ENCODE measurements at regions not wholly inside any gene's neighbourhood (a gene's known extent, or its start where the extent isn't known, plus 50 kb on each side); places are given as distances from the start of the nearest gene placed in this dataset.

DNA sequence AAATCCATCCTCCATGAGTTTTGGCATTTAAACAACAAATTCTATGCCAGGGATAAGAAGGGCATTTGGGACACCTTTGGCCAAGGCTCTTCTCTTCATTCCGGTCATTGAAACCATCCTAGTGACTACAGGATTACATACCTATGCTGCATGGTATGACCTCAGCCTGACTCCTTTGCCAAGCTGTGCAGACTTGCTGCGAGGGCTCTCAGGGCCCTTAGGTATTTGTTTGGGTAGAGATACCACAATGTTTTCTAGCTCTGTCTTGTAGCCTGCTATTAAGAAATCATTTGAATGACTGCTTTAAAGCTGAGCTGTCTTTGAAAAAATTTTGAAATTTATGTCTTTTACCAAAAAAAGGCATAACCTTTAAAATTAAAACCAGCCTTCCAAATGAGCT is 749.8 kb upstream of the SGO1 start:
- Histone ChIP-seq H3K27ac (ENCODE audit: low read depth, low read length) (no peak overlapping the region), H3K4me2 (ENCODE audit: low read length) (no peak overlapping the region), H3K79me2 (ENCODE audit: insufficient read depth, low read length) (no peaks in the 10 kb centered on the region), H3K36me3 (ENCODE audit: control insufficient read depth in 1 of 2, insufficient read depth in 2 of 2, low read length in 2 of 2) (no peaks in the 10 kb centered on the region), H3K9me2 (ENCODE audit: insufficient read depth) (no peaks in the 10 kb centered on the region), H3K27me3 (ENCODE audit: insufficient read depth, low read length) (no peaks in the 10 kb centered on the region), H3K4me3 (replicated peaks in 1 of 2; ENCODE audit: low read depth in 1 of 2, low read length in 2 of 2) (no peak overlapping the region), H3K4me1 (ENCODE audit: control insufficient read depth in 1 of 2, insufficient read depth in 2 of 2, low read length in 2 of 2) (no peaks in the 10 kb centered on the region), H2AFZ (ENCODE audit: low read depth, low read length, poor library complexity, severe bottlenecking) (no peak overlapping the region), H3K9ac (ENCODE audit: low read length) (no peak overlapping the region), H3K9me3 (ENCODE audit: control insufficient read depth in 1 of 2, insufficient read depth in 1 of 2, low read depth in 1 of 2, low read length in 2 of 2) (peaks cover 11 to 22% of the 10 kb centered on the region in 2 experiments; a peak in 2 of 4 replicates), H4K20me1 (ENCODE audit: insufficient read depth) (no peaks in the 10 kb centered on the region)
- no TSS peak for BruUV-seq (replicated peaks)
- TF ChIP-seq, protein P1, sequence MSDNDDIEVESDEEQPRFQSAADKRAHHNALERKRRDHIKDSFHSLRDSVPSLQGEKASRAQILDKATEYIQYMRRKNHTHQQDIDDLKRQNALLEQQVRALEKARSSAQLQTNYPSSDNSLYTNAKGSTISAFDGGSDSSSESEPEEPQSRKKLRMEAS (IDR thresholded peaks at IDR 0.05), result no peak
- no peak for TF ChIP-seq ZFX (IDR thresholded peaks at IDR 0.05)
- no peak for ATAC-seq
- DNase-seq (ENCODE audit: low read depth, low spot score), result no peak
- ChIA-PET RAD21 (ENCODE audit: low non-redundant PET in 1 of 2, low total read pairs in 2 of 2, uncharacterized antibody in 2 of 2, unreplicated experiment in 2 of 2) (no interaction called here), CTCF (no interaction called here), POLR2A (no interaction called here)
- intact Hi-C loops (cut with micrococcal nuclease), result no loop called here

DNA sequence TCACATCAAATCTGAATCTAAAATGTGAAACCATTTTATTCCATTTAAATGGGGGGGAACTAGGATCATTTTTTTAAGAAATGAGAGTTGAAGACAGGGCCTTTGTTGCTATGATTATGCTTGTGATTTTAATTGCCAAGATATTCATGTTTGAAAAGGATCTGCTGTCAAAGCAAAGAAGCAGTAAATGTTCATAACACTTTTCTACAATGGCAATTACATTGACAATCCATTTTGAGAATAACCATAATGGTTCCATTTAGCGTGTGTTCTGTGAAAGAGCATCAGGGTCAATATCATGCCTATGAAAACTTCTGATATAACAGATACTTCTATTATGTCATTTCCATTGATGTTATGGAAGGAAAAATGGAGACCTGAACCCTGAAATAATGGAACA is 745.8 kb upstream of the SGO1 start:
- H3K4me1 ChIP-seq (ENCODE audit: control insufficient read depth in 1 of 2, insufficient read depth in 2 of 2, low read length in 2 of 2), result no peaks in the 10 kb centered on the region
- no peak overlapping the region for H3K27ac ChIP-seq (ENCODE audit: low read depth, low read length)
- no peak overlapping the region for H3K4me2 ChIP-seq (ENCODE audit: low read length)
- H4K20me1 ChIP-seq (ENCODE audit: insufficient read depth), result no peaks in the 10 kb centered on the region
- H3K79me2 ChIP-seq (ENCODE audit: insufficient read depth, low read length), result no peaks in the 10 kb centered on the region
- no peak overlapping the region for H3K4me3 ChIP-seq (replicated peaks in 1 of 2; ENCODE audit: low read depth in 1 of 2, low read length in 2 of 2)
- intact Hi-C loops (cut with micrococcal nuclease), result no loop called here
- no peaks in the 10 kb centered on the region for H3K27me3 ChIP-seq (ENCODE audit: insufficient read depth, low read length)
- no peak overlapping the region for H3K9ac ChIP-seq (ENCODE audit: low read length)
- ChIA-PET POLR2A (no interaction called here), CTCF (no interaction called here), RAD21 (ENCODE audit: low non-redundant PET in 1 of 2, low total read pairs in 2 of 2, uncharacterized antibody in 2 of 2, unreplicated experiment in 2 of 2) (no interaction called here)
- no peak for ATAC-seq
- peaks cover 4 to 25% of the 10 kb centered on the region in 2 experiments; a peak in 2 of 4 replicates for H3K9me3 ChIP-seq (ENCODE audit: control insufficient read depth in 1 of 2, insufficient read depth in 1 of 2, low read depth in 1 of 2, low read length in 2 of 2)
- H3K36me3 ChIP-seq (ENCODE audit: control insufficient read depth in 1 of 2, insufficient read depth in 2 of 2, low read length in 2 of 2), result no peaks in the 10 kb centered on the region
- no TSS peak for BruUV-seq (replicated peaks)
- no peaks in the 10 kb centered on the region for H3K9me2 ChIP-seq (ENCODE audit: insufficient read depth)
- no peak overlapping the region for H2AFZ ChIP-seq (ENCODE audit: low read depth, low read length, poor library complexity, severe bottlenecking)
- no peak for DNase-seq (ENCODE audit: low read depth, low spot score)
- TF ChIP-seq EZH2phosphoT487 (IDR thresholded peaks at IDR 0.05; ENCODE audit: borderline replicate concordance), result no peak
- TF ChIP-seq SRF (IDR thresholded peaks at IDR 0.05; ENCODE audit: low read depth), result no peak
- TF ChIP-seq EGR1 (IDR thresholded peaks at IDR 0.05; ENCODE audit: low read depth), result no peak
- no peak for TF ChIP-seq SIN3A (IDR thresholded peaks at IDR 0.05; ENCODE audit: low read depth)
- TF ChIP-seq, protein P2, sequence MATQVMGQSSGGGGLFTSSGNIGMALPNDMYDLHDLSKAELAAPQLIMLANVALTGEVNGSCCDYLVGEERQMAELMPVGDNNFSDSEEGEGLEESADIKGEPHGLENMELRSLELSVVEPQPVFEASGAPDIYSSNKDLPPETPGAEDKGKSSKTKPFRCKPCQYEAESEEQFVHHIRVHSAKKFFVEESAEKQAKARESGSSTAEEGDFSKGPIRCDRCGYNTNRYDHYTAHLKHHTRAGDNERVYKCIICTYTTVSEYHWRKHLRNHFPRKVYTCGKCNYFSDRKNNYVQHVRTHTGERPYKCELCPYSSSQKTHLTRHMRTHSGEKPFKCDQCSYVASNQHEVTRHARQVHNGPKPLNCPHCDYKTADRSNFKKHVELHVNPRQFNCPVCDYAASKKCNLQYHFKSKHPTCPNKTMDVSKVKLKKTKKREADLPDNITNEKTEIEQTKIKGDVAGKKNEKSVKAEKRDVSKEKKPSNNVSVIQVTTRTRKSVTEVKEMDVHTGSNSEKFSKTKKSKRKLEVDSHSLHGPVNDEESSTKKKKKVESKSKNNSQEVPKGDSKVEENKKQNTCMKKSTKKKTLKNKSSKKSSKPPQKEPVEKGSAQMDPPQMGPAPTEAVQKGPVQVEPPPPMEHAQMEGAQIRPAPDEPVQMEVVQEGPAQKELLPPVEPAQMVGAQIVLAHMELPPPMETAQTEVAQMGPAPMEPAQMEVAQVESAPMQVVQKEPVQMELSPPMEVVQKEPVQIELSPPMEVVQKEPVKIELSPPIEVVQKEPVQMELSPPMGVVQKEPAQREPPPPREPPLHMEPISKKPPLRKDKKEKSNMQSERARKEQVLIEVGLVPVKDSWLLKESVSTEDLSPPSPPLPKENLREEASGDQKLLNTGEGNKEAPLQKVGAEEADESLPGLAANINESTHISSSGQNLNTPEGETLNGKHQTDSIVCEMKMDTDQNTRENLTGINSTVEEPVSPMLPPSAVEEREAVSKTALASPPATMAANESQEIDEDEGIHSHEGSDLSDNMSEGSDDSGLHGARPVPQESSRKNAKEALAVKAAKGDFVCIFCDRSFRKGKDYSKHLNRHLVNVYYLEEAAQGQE (IDR thresholded peaks at IDR 0.05; ENCODE audit: low read depth), result no peak
- no peak for TF ChIP-seq CBX3 (IDR thresholded peaks at IDR 0.05; ENCODE audit: low read depth)
- TF ChIP-seq, protein P3, sequence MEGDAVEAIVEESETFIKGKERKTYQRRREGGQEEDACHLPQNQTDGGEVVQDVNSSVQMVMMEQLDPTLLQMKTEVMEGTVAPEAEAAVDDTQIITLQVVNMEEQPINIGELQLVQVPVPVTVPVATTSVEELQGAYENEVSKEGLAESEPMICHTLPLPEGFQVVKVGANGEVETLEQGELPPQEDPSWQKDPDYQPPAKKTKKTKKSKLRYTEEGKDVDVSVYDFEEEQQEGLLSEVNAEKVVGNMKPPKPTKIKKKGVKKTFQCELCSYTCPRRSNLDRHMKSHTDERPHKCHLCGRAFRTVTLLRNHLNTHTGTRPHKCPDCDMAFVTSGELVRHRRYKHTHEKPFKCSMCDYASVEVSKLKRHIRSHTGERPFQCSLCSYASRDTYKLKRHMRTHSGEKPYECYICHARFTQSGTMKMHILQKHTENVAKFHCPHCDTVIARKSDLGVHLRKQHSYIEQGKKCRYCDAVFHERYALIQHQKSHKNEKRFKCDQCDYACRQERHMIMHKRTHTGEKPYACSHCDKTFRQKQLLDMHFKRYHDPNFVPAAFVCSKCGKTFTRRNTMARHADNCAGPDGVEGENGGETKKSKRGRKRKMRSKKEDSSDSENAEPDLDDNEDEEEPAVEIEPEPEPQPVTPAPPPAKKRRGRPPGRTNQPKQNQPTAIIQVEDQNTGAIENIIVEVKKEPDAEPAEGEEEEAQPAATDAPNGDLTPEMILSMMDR (IDR thresholded peaks at IDR 0.05 in 2 of 3, conservative IDR thresholded peaks at IDR 0.05 in 1 of 3; ENCODE audit: borderline replicate concordance in 1 of 3, insufficient read depth in 1 of 3, low read depth in 2 of 3, low read length in 2 of 3), result no peak
- TF ChIP-seq EZH2 (IDR thresholded peaks at IDR 0.05), result no peak
- no peak for TF ChIP-seq CEBPB (IDR thresholded peaks at IDR 0.05; ENCODE audit: low read depth)
- TF ChIP-seq, protein P4, sequence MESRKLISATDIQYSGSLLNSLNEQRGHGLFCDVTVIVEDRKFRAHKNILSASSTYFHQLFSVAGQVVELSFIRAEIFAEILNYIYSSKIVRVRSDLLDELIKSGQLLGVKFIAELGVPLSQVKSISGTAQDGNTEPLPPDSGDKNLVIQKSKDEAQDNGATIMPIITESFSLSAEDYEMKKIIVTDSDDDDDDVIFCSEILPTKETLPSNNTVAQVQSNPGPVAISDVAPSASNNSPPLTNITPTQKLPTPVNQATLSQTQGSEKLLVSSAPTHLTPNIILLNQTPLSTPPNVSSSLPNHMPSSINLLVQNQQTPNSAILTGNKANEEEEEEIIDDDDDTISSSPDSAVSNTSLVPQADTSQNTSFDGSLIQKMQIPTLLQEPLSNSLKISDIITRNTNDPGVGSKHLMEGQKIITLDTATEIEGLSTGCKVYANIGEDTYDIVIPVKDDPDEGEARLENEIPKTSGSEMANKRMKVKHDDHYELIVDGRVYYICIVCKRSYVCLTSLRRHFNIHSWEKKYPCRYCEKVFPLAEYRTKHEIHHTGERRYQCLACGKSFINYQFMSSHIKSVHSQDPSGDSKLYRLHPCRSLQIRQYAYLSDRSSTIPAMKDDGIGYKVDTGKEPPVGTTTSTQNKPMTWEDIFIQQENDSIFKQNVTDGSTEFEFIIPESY (IDR thresholded peaks at IDR 0.05; ENCODE audit: extremely low read depth, insufficient replicate concordance, low read length), result no peak
- no peak for TF ChIP-seq ELF1 (IDR thresholded peaks at IDR 0.05; ENCODE audit: borderline replicate concordance, low read depth)
- no peak for TF ChIP-seq ZFX (IDR thresholded peaks at IDR 0.05)
- TF ChIP-seq POLR2A (IDR thresholded peaks at IDR 0.05; ENCODE audit: borderline replicate concordance, extremely low read depth, insufficient read depth, insufficient read length), result no peak
- TF ChIP-seq, protein P1 (IDR thresholded peaks at IDR 0.05), result no peak

Data from HCT116 (cell line).